ENCODE measurements at regions not wholly inside any gene's neighbourhood (a gene's known extent, or its start where the extent isn't known, plus 50 kb on each side); places are given as distances from the start of the nearest gene placed in this dataset.

GRCh38 chr13:68046903-68047302, 816.8 kb upstream of the PCDH9 start:
- Histone ChIP-seq H3K4me1 (no peaks in the 10 kb centered on the region), H3K27ac (no peak overlapping the region), H3K9me3 (no peaks in the 10 kb centered on the region), H3K4me3 (replicated peaks in 1 of 3) (no peak overlapping the region), H3K36me3 (no peaks in the 10 kb centered on the region), H3K27me3 (no peaks in the 10 kb centered on the region)
- DNase-seq: no peak
- WGBS, 2 donors: 65 to 88% methylated on average over 2 of the region's 2 CpGs
- TF ChIP-seq POLR2A (IDR thresholded peaks at IDR 0.05): no peak
- intact Hi-C loops (cut with DNase I): no loop called here

GRCh38 chr13:68030152-68030809, 800.1 kb upstream of the PCDH9 start:
- Histone ChIP-seq H3K9me3 (no peaks in the 10 kb centered on the region), H3K27me3 (no peaks in the 10 kb centered on the region), H3K27ac (no peak overlapping the region), H3K4me3 (replicated peaks in 1 of 3) (no peak overlapping the region), H3K36me3 (no peaks in the 10 kb centered on the region), H3K4me1 (peaks cover 0 to under 1% of the 10 kb centered on the region in 2 donors)
- 91 to 94% methylated on average over 1 of the region's 1 CpG for WGBS, 2 donors
- no peak for DNase-seq
- intact Hi-C loops (cut with DNase I): no loop called here
- no peak for TF ChIP-seq POLR2A (IDR thresholded peaks at IDR 0.05)
- TF ChIP-seq CTCF (IDR thresholded peaks at IDR 0.05): no peak

- no peak for DNase-seq
- no peaks in the 10 kb centered on the region for H3K27me3 ChIP-seq
- TF ChIP-seq CTCF (IDR thresholded peaks at IDR 0.05): no peak
- TF ChIP-seq POLR2A (IDR thresholded peaks at IDR 0.05): no peak
- peaks cover 2 to 6% of the 10 kb centered on the region in 2 donors for H3K4me1 ChIP-seq
- no peak overlapping the region for H3K4me3 ChIP-seq (replicated peaks in 1 of 3)
- no peak overlapping the region for H3K27ac ChIP-seq
- H3K9me3 ChIP-seq: no peaks in the 10 kb centered on the region
- no peaks in the 10 kb centered on the region for H3K36me3 ChIP-seq
- intact Hi-C loops (cut with DNase I): no loop called here
Measured at GRCh38 chr13:68028701-68029100, 798.6 kb upstream of the PCDH9 start.

- H3K9me3 ChIP-seq: no peaks in the 10 kb centered on the region
- intact Hi-C loops (cut with DNase I): no loop called here
Measured at GRCh38 chr13:68027306-68027705, 797.2 kb upstream of the PCDH9 start.

GRCh38 chr13:68026077-68026476, 795.9 kb upstream of the PCDH9 start:
- H3K27me3 ChIP-seq: no peaks in the 10 kb centered on the region
- intact Hi-C loops (cut with DNase I): no loop called here
- no peaks in the 10 kb centered on the region for H3K9me3 ChIP-seq
- DNase-seq: no peak
- H3K36me3 ChIP-seq: no peaks in the 10 kb centered on the region
- 84 to 91% methylated on average over 3 of the region's 3 CpGs for WGBS, 2 donors
- TF ChIP-seq CTCF (IDR thresholded peaks at IDR 0.05): no peak
- TF ChIP-seq POLR2A (IDR thresholded peaks at IDR 0.05): no peak
- H3K4me3 ChIP-seq (replicated peaks in 1 of 3): no peak overlapping the region
- peak overlapping the region; percentile 10 to 71 (median 35) for H3K27ac ChIP-seq
- H3K4me1 ChIP-seq: peaks cover 3 to 8% of the 10 kb centered on the region in 2 donors

More at GRCh38 chr13:68027306-68027705, 797.2 kb upstream of the PCDH9 start:
- no peaks in the 10 kb centered on the region for H3K36me3 ChIP-seq
- no peak overlapping the region for H3K27ac ChIP-seq
- WGBS, 2 donors: 47 to 53% methylated on average over 4 of the region's 4 CpGs
- no peak for TF ChIP-seq POLR2A (IDR thresholded peaks at IDR 0.05)
- no peak for TF ChIP-seq CTCF (IDR thresholded peaks at IDR 0.05)
- peak in 1 of 2 donors; percentile 9 for DNase-seq
- peaks cover 3 to 8% of the 10 kb centered on the region in 2 donors for H3K4me1 ChIP-seq
- H3K27me3 ChIP-seq: no peaks in the 10 kb centered on the region
- no peak overlapping the region for H3K4me3 ChIP-seq (replicated peaks in 1 of 3)
